ENCODE measurements at regions not wholly inside any gene's neighbourhood (a gene's known extent, or its start where the extent isn't known, plus 50 kb on each side); places are given as distances from the start of the nearest gene placed in this dataset.

GRCh38 chr5:153187503-153187902, 303.0 kb upstream of the GRIA1 start (continued):
- TF ChIP-seq PRDM15 (CRISPR knock-in tag; IDR thresholded peaks at IDR 0.05) (no peak), EZH2 (IDR thresholded peaks at IDR 0.05; ENCODE audit: borderline replicate concordance, control insufficient read depth, low read depth, low read length) (no peak)

GRCh38 chr5:153206361-153206760, 284.1 kb upstream of the GRIA1 start:
- in situ Hi-C loops (cut with MboI): no loop called here
- ChIA-PET CTCF (no interaction called here), SMC1A (ENCODE audit: uncharacterized antibody, unreplicated experiment) (interaction anchor here (0.7 to 1.2 kb wide), 2 partner anchors 14 to 55 kb away, joined by 3 read pairs; no protein-coding TSS in a partner anchor), RAD21 (ENCODE audit: unreplicated experiment) (no interaction called here), POLR2A (no interaction called here)
- H3K36me3 ChIP-seq (ENCODE audit: control insufficient read depth in 2 of 2, insufficient read depth in 2 of 2, low read length in 1 of 2): no peaks in the 10 kb centered on the region
- H2AFZ ChIP-seq (ENCODE audit: control insufficient read depth, low read depth, low read length): no peak overlapping the region
- no peak for DNase-seq (ENCODE audit: low read depth, low spot score)
- no TSS peak for BruUV-seq (replicated peaks)
- TF ChIP-seq SRF (IDR thresholded peaks at IDR 0.05; ENCODE audit: low read depth in 2 of 2, low read length in 2 of 2): no peak
- TF ChIP-seq, protein P1, sequence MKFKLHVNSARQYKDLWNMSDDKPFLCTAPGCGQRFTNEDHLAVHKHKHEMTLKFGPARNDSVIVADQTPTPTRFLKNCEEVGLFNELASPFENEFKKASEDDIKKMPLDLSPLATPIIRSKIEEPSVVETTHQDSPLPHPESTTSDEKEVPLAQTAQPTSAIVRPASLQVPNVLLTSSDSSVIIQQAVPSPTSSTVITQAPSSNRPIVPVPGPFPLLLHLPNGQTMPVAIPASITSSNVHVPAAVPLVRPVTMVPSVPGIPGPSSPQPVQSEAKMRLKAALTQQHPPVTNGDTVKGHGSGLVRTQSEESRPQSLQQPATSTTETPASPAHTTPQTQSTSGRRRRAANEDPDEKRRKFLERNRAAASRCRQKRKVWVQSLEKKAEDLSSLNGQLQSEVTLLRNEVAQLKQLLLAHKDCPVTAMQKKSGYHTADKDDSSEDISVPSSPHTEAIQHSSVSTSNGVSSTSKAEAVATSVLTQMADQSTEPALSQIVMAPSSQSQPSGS (IDR thresholded peaks at IDR 0.05; ENCODE audit: low read length): no peak
- no peak for TF ChIP-seq MYB (IDR thresholded peaks at IDR 0.05; ENCODE audit: borderline replicate concordance, low read depth, low read length)
- no peak for TF ChIP-seq SMARCA5 (IDR thresholded peaks at IDR 0.05)
- TF ChIP-seq SUZ12 (IDR thresholded peaks at IDR 0.05; ENCODE audit: unreplicated experiment): no peak
- TF ChIP-seq BRCA1 (IDR thresholded peaks at IDR 0.05; ENCODE audit: low read depth, low read length): no peak
- TF ChIP-seq EP300 (IDR thresholded peaks at IDR 0.05; ENCODE audit: borderline replicate concordance in 1 of 2, control insufficient read depth in 1 of 2, low read depth in 2 of 2, low read length in 2 of 2): no peak
- TF ChIP-seq CBX5 (IDR thresholded peaks at IDR 0.05; ENCODE audit: low read depth): no peak
- no peak for TF ChIP-seq MTA3 (IDR thresholded peaks at IDR 0.05; ENCODE audit: borderline replicate concordance, low read length)
- TF ChIP-seq KDM1A (IDR thresholded peaks at IDR 0.05; ENCODE audit: borderline replicate concordance): no peak
- TF ChIP-seq RAD51 (IDR thresholded peaks at IDR 0.05): no peak
- TF ChIP-seq REST (IDR thresholded peaks at IDR 0.05; ENCODE audit: low read depth, low read length): no peak
- H3K9me3 ChIP-seq (replicated peaks; ENCODE audit: control insufficient read depth, insufficient read depth, low read length): no peaks in the 10 kb centered on the region
- no peaks in the 10 kb centered on the region for H3K79me2 ChIP-seq (ENCODE audit: control insufficient read depth, insufficient read depth, low read length)
- no peak overlapping the region for H3K4me3 ChIP-seq
- WGBS (ENCODE audit: insufficient coverage, insufficient replicate concordance, low lambda C conversion rate, missing lambda C conversion rate): 51% methylated on average over 3 of the region's 3 CpGs
- H3K27me3 ChIP-seq (replicated peaks in 1 of 2; ENCODE audit: control insufficient read depth in 2 of 2, insufficient read depth in 2 of 2, low read length in 1 of 2): no peaks in the 10 kb centered on the region
- H3K9ac ChIP-seq (ENCODE audit: control insufficient read depth, insufficient read depth, low read length): no peak overlapping the region
- H4K20me1 ChIP-seq (ENCODE audit: control insufficient read depth, insufficient read depth): no peaks in the 10 kb centered on the region
- intact Hi-C loops (cut with micrococcal nuclease; ENCODE audit: unreplicated experiment): no loop called here
- no peak overlapping the region for H3K4me2 ChIP-seq (ENCODE audit: control insufficient read depth, insufficient read depth)
- FAIRE-seq: no peak
- no peak overlapping the region for H3K27ac ChIP-seq (ENCODE audit: control insufficient read depth, insufficient read depth)
- no peak for ATAC-seq
- H3K4me1 ChIP-seq (ENCODE audit: control insufficient read depth, insufficient read depth, low read length): no peaks in the 10 kb centered on the region
